ENCODE measurements at regions not wholly inside any gene's neighbourhood (a gene's known extent, or its start where the extent isn't known, plus 50 kb on each side); places are given as distances from the start of the nearest gene placed in this dataset.
"Not testable (repeated sequence)": the region's sequence is repeated elsewhere in the genome, so short reads cannot be mapped to it uniquely, and the experiment has no call there.

DNA sequence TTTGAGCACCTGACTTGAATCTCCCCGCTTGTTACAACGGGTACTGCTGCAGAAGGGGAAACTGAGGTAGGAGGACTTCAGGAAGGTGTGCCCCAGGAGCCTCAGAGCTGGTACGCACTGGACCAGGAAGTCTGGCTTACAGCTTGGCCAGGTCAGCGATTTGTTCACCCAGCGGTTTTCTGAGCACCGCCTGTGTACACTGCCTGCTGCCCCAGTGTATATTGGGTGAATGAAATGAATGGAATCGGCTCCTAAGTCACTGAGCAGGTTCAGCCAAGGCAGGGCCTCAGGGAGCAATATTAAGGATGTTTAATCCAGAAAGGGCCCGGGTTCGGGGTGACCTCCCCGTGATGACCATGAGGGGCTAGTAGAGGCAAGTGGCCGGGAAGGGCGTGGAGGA is 164.0 kb upstream of the CIBAR2 start:
- DNase-seq (ENCODE audit: low read depth), result no peak

DNA sequence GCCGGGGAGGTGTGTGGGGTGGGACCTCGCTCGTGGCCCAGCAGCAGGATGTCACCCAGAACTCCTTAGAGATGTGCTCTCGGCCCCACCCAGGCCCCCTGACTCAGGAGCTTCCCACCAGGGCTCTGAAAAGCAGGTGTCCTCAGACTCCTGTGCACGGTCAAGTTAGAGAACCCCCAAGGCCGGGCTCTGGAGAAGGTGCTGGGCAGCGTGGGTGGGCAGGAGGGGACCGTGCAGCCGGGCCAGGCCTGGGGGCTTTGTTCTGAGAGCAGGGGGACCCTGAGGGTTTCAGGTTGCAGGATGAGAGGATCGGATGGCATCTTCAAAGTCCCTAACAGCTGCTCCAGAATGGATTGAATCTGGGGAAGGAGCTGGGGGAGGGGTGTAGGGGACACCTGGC is 164.4 kb upstream of the CIBAR2 start:
- no peak for DNase-seq (ENCODE audit: low read depth)

DNA sequence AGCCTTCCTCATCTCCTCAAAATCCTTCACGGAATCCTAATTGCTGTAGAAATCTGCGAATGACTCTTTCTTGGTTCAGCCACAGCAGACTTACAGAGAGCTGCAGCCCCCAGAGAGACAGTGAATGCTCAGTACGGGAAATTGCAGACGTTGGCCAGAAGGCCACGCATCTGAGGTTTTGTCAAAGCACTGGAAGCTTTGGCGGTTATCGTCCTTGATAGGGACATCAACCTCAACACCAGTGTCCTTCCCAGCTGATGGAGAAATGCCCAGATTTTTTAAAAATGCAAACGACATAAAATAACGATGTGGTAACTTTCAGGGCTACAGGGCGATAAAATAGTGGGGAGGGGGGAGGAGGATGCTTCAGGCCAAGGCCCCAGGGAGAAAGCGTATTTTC is 166.6 kb upstream of the CIBAR2 start:
- DNase-seq (ENCODE audit: low read depth), result no peak

GRCh38 chr16:85279402-85279801 is 167.1 kb upstream of the CIBAR2 start:
- DNase-seq (ENCODE audit: low read depth), result no peak

GRCh38 chr16:85279825-85280545 is 167.7 kb upstream of the CIBAR2 start:
- no peak for DNase-seq (ENCODE audit: low read depth)

GRCh38 chr16:85281181-85281580 is 168.9 kb upstream of the CIBAR2 start:
- DNase-seq (ENCODE audit: low read depth), result no peak

DNA sequence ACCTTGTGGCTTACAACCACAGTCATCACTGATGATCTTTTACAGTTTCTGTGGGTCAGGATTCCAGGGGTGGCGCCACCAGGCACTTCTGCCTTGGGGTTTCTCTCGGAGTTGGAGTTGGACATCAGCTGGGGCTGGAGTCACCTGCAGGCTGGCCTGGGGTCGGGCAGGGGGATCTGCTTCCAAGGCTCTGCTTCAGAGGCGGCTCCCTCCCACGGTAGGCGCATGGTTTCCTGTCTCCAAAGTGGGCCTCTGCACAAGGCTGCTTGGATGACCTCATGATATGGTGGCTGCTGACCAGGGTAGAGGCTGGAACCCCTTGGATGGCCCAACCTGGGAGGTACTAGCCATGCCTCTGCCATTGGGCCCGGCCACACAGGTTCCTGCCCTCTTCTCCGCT is 170.6 kb upstream of the CIBAR2 start:
- DNase-seq (ENCODE audit: low read depth), result no peak

DNA sequence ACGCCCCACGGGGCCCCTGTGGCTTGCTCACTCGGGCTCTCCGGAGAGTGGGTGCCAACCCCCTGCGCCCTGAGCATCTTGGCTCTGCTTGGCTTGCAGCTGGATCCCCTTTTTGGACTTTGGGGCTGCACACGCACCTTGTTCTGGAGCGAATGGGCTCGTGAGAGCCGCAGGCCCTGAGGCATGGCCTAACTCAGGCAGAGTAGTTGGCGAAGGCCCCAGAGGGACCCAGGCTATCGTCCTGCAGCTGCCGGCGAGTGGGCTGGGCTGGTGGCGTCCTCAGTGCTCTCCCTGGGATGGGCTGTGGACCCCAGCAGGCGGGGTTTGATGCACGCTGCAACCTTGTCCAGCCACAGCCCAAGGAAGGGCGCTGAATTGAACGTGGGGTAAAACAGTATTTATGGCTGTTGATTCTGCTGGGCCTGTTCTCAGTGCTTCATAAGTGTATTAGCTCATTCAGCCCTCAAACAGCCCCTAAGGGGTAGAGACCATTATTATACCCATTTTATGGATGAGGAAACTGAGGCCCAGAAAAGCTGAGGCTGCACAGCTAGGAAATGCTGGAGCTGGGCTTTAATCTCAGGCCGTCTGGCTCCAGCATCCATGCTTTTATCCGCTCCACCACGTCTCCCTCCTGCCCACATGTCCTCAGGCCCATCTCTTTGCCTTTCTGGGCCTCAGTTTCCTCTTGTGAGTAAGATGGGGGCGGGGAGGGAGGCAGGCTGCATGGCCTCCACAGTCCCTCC is 171.2 kb upstream of the CIBAR2 start:
- DNase-seq (ENCODE audit: low read depth), result no peak

DNA sequence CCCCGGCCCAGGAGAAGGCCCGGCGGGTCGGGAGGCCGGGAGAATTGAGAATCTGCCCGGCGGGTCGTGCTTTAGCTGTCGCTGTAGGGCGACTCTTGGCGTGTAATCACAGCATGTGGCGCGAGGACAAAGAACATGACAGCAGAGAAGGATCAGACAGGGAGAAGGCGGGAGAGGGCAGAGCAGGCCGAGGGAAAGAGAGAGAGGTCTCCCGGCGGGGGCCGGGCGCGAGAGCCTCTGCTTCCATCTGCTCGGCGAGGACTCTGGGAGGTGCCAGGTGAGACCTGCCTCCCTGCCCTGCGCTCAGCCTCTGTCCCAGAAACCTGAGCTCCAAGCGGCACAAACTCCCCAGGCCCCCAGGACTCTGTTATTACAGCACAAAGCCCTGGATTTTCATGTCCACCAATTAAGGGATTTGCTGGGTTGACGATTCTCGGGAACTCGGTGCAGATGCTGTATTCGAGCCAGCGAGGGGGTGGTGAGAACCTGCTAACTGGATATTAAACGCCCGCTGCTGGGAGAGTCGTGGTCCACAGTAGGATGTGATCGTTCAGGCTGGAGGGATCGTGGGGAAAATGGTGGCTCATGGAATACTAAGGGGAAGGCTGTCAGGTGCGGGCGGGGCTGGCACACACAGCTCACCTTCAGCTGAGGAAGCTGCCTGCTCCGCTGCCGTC is 172.0 kb upstream of the CIBAR2 start:
- DNase-seq (ENCODE audit: low read depth), result no peak

DNA sequence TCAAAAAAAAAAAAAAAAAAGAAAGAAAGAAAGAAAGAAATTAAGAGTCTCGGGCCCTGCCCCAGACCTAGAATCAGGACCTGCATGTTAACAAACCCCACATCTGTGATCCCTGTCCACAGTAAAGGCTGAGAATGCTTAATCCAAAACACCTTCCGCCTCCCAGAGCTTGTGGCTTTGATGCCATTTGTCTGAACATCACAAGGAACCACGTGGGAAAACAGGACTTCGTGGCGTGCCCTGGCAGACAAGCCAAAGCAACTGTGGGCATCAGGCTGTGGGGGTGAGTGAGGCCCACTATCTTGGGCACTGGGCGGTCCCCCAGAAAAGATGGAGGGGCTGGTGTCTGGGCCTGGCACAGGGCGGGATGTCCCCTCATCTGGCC is 173.4 kb upstream of the CIBAR2 start:
- no peak for DNase-seq (ENCODE audit: low read depth)

DNA sequence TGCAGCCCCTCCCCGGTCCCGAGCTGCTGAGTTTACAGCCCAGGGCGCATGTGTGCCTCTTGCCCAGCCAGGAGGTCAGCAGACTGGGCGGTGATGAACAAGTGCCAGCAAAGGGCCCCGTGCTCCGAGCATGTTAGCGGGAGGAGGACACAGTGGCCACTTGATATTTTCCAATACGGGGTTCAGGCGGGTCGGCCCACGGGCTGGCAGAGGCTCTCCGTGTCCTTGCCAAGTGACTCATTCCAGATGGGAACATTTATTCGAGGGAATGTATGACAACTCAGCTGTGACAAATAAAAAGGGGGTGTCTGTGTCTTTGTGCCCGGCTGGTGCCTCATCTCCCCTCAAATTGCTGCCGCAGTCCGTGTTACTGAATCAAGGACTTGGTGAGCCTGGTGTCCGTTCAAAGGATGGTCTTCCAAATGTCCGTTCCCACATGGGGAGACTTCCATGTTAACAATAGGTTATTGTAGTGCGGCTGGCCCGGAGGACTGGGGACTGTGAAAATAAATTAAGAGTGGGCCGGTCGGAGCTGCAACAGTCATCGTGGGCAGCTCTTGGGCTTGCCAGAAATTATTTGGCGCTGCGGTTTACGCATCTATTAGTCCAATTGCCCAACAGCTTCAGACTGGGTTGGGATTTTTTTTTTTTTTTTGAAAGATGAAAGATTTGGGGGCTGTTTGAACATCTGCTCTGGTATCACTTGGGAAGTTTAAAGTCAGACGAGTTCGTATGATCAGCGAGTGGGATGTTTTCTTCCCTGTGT is 174.0 kb upstream of the CIBAR2 start:
- DNase-seq (ENCODE audit: low read depth), result no peak

DNA sequence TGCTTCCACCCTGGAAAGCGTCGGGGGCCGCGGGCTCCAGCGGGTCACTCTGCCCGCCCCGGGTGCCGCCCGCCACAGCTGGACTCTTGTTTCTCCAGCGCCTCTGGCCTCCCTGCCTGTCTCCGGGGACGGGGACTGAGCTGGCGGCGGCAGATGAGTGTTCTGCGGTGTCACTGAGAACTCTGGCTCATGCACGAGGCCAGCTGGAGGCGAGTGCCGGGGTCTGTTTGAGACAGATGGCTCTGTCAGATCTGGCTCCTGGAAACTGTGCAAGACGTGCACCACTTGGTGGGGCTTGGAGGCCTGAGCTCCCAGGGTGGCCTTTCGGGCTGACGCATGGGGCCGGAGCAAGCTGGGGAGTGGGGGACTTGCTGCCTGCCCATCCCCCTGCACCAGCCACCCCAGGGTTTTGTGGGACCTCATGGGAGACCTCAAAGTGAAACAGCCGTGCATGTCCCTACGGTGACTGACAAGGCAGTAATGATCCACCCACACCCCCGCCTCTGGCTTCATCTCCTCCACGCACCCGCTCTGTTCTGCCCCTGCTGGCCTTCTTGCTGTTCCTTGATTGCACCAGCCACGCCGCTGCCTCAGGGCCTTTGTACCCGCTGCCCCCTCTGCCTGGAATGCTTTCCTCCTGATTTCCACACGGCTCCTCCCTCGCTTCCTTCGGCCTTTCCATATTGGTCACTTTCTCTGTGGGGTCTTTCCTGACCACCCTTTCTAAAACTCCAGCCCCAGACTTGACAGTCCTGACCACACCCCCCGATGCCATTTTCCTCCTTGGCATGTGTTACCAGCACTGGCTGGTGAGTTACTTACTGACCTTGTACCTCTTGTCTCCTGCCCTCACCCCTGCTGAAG is 174.9 kb upstream of the CIBAR2 start:
- DNase-seq (ENCODE audit: low read depth), result no peak

DNA sequence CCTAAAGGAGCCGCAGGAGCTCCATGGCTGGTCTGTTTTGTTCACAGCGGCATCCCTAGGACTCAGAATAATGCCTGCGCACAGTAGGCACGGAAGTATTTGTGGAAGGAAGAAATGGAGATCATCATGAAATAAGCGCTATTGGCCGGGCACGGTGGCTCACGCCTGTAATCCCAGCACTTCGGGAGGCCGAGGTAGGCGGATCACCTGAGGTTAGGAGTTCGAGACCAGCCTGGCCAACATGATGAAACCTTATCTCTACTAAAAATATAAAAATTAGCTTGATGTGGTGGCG is 175.5 kb upstream of the CIBAR2 start:
- not testable (repeated sequence) for DNase-seq (ENCODE audit: low read depth)

- no peak for DNase-seq (ENCODE audit: low read depth)
These were observed 176.1 kb upstream of the CIBAR2 start for GRCh38 chr16:85288341-85288868.

DNA sequence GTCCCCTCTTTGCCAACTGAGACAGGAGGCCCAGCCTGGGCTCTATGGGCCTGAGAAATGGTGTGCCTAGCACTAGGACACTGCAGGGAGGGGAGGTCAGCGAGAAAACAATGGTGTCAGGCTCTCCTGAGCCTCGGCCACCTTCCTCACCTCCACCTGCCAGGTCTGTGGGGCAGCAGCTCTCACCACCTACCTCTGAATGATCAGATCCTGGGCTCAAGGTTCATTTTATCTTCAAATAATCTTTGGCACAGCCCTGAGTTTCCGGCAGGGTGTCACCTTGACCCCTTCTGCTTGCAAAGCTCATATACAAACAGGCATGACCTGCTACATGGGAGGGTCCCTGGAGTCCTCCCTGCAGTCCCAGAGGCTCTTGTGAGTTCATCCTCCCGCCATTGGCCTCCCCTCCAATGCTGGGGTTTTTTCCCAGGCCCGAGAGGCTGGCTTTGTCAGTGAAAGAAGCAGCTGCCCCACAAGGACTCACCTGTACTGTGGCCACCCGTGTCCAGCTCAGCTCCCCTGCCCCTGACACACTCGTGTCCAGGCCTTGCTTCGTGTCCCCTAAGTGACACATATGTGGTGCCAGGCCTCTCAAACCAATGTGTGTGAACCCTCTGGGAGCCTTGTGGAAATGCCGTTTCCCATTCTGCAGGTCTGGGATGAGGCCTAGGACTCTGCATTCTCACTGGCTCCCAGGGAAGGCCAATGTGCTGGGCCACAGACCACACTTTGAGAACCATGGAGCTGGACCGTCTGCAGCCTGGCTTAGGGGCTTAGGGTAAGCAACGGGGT is 176.8 kb upstream of the CIBAR2 start:
- DNase-seq (ENCODE audit: low read depth), result no peak

DNA sequence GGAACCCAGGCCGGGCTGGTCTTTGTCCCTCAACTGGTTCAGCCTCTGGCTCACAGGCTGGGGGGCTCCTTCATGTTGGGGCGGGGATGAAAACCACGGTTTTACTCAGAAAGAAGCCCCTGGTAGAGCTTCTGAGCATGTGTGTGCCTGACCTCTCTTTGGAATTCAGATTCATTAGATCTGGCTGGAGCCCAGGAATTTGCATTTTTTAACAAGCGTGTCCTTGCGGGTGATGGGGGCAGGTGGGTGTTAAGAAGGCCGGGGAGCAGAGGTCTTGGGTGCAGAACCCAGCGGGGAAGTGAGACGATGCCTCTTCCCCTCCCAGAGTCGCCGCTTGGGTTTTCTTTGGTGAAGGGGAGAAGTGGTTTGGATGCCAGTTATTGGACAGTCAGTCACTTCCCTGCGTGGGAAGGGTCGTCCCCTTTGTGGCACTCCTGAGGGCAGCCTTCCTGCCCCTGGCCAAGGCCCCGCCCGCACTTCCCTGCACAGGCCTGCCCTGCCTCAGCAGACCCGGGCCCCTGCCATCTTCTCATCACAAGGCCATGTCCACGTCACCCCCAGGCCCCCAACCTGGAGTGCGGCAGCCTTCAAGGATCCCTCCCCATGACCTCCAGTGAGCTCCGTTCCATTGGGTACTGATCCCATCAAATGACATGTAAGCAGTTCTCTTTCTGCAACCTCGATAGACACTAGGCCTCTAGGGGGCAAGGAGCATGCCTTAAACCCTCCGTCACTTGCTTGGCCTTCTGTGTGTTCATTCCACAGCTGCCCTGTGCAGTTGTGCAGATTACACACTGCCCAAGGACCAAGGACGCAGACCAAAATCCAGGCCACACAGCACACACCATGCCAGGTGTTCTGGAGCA is 177.7 kb upstream of the CIBAR2 start:
- DNase-seq (ENCODE audit: low read depth), result no peak

DNA sequence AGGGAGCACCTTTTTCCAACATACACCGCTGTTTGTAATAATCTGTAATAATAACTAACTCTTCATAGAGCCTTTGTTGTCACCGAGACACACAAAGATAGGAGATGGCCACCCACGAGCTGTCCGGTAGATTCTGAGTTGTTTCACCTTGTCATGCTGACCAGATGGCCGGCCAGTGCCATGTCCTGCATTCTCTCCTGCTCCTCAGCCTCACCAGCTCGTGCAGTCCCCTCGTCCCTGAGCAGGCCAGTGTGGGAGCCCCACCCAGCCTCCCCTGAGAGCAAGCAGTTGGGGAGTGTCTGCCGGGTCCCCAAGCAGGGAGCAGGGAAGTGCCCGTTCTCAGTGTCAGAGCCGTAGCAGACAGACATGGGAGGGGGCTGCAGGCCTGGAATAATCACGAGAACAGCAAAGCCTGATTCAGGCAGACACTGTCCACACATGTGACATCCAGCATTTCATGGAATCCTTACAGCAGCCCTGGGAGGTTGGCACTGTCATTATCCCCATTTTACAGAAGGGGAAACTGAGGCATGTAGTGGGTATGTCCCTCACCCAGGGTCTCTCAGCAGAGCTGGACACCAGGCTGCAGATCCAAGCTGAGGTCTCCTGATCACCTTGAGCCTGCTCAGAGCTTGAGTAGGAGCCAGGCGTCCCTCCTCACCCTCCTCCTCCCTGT is 178.5 kb upstream of the CIBAR2 start:
- no peak for DNase-seq (ENCODE audit: low read depth)

GRCh38 chr16:85291302-85292148 is 179.3 kb upstream of the CIBAR2 start:
- no peak for DNase-seq (ENCODE audit: low read depth)

All from fibroblast of the conjunctiva (primary cell).